ENCODE measurements at regions not wholly inside any gene's neighbourhood (a gene's known extent, or its start where the extent isn't known, plus 50 kb on each side); places are given as distances from the start of the nearest gene placed in this dataset.

- H3K9me3 ChIP-seq (ENCODE audit: control insufficient read depth, low read depth, low read length), result no peaks in the 10 kb centered on the region
- no peak overlapping the region for H3K9ac ChIP-seq (ENCODE audit: control insufficient read depth, extremely low read depth, insufficient read depth, low read length)
- no peaks in the 10 kb centered on the region for H3K79me2 ChIP-seq (ENCODE audit: control insufficient read depth, insufficient read depth, low read length)
- no peak overlapping the region for H2AFZ ChIP-seq (ENCODE audit: control insufficient read depth, low read length)
- FAIRE-seq, result peak; percentile 5
- H3K36me3 ChIP-seq (ENCODE audit: control insufficient read depth in 2 of 2, extremely low read depth in 1 of 2, insufficient read depth in 2 of 2, low read length in 2 of 2), result no peaks in the 10 kb centered on the region
- dilution Hi-C loops (cut with MboI; ENCODE audit: extremely low pct_ligation_motif_present, low sequenced_read_pairs), result no loop called here
- no peak overlapping the region for H3K4me2 ChIP-seq (ENCODE audit: control insufficient read depth, extremely low read depth, insufficient read depth, low read depth, low read length)
- no peaks in the 10 kb centered on the region for H3K27me3 ChIP-seq (ENCODE audit: control insufficient read depth, extremely low read depth, insufficient read depth, low read length)
- H4K20me1 ChIP-seq (ENCODE audit: control insufficient read depth, extremely low read depth, insufficient read depth, low read length), result no peaks in the 10 kb centered on the region
- no peak overlapping the region for H3K27ac ChIP-seq (ENCODE audit: control insufficient read depth, insufficient read depth, low read length)
- TF ChIP-seq CTCF (optimal IDR thresholded peaks at IDR 0.05 in 1 of 3, IDR thresholded peaks at IDR 0.05 in 1 of 3, conservative IDR thresholded peaks at IDR 0.05 in 1 of 3; ENCODE audit: extremely low read depth in 1 of 3, insufficient read depth in 2 of 3, low read length in 3 of 3) (no peak), EZH2 (IDR thresholded peaks at IDR 0.05; ENCODE audit: low read length) (no peak)
- no peaks in the 10 kb centered on the region for H3K9me1 ChIP-seq (ENCODE audit: control insufficient read depth, extremely low read depth, insufficient read depth, low read length)
- DNase-seq (ENCODE audit: low read depth, low spot score), result no peak
- H3K4me3 ChIP-seq (ENCODE audit: control insufficient read depth in 2 of 3, extremely low read depth in 1 of 3, insufficient read depth in 2 of 3, low read depth in 1 of 3, low read length in 3 of 3), result no peak overlapping the region
- peaks cover 3% of the 10 kb centered on the region for H3K4me1 ChIP-seq (ENCODE audit: control insufficient read depth, extremely low read depth, insufficient read depth, low read length)
Observed at GRCh38 chr9:88322906-88323566, 65.2 kb upstream of the SPIN1 start.

GRCh38 chr9:88321764-88322163 lies 66.5 kb upstream of the SPIN1 start:
- Histone ChIP-seq H3K9me3 (ENCODE audit: control insufficient read depth, low read depth, low read length) (no peaks in the 10 kb centered on the region), H3K4me1 (ENCODE audit: control insufficient read depth, extremely low read depth, insufficient read depth, low read length) (peaks cover 3% of the 10 kb centered on the region), H3K9ac (ENCODE audit: control insufficient read depth, extremely low read depth, insufficient read depth, low read length) (no peak overlapping the region), H3K27ac (ENCODE audit: control insufficient read depth, insufficient read depth, low read length) (no peak overlapping the region), H2AFZ (ENCODE audit: control insufficient read depth, low read length) (no peak overlapping the region), H3K79me2 (ENCODE audit: control insufficient read depth, insufficient read depth, low read length) (no peaks in the 10 kb centered on the region), H3K4me3 (ENCODE audit: control insufficient read depth in 2 of 3, extremely low read depth in 1 of 3, insufficient read depth in 2 of 3, low read depth in 1 of 3, low read length in 3 of 3) (no peak overlapping the region), H3K27me3 (ENCODE audit: control insufficient read depth, extremely low read depth, insufficient read depth, low read length) (no peaks in the 10 kb centered on the region), H4K20me1 (ENCODE audit: control insufficient read depth, extremely low read depth, insufficient read depth, low read length) (no peaks in the 10 kb centered on the region), H3K4me2 (ENCODE audit: control insufficient read depth, extremely low read depth, insufficient read depth, low read depth, low read length) (no peak overlapping the region), H3K36me3 (ENCODE audit: control insufficient read depth in 2 of 2, extremely low read depth in 1 of 2, insufficient read depth in 2 of 2, low read length in 2 of 2) (no peaks in the 10 kb centered on the region), H3K9me1 (ENCODE audit: control insufficient read depth, extremely low read depth, insufficient read depth, low read length) (no peaks in the 10 kb centered on the region)
- TF ChIP-seq EZH2 (IDR thresholded peaks at IDR 0.05; ENCODE audit: low read length) (no peak), CTCF (optimal IDR thresholded peaks at IDR 0.05 in 1 of 3, IDR thresholded peaks at IDR 0.05 in 1 of 3, conservative IDR thresholded peaks at IDR 0.05 in 1 of 3; ENCODE audit: extremely low read depth in 1 of 3, insufficient read depth in 2 of 3, low read length in 3 of 3) (no peak)
- DNase-seq (ENCODE audit: low read depth, low spot score), result no peak
- dilution Hi-C loops (cut with MboI; ENCODE audit: extremely low pct_ligation_motif_present, low sequenced_read_pairs), result no loop called here
- no peak for FAIRE-seq

Measured in keratinocyte (primary cell).